ENCODE measurements at regions not wholly inside any gene's neighbourhood (a gene's known extent, or its start where the extent isn't known, plus 50 kb on each side); places are given as distances from the start of the nearest gene placed in this dataset.

GRCh38 chr10:44557596-44558191, 172.8 kb upstream of the CXCL12 start:
- no peaks in the 10 kb centered on the region for H3K9me3 ChIP-seq (ENCODE audit: low read length)
- no peaks in the 10 kb centered on the region for H3K27me3 ChIP-seq (ENCODE audit: insufficient read depth, low read length, poor library complexity, severe bottlenecking)
- Mint-ChIP-seq H3K27ac (no peak overlapping the region), H3K9me3 (peaks cover 0 to 8% (median 0%) of the 10 kb centered on the region in 5 donors), H3K36me3 (no peaks in the 10 kb centered on the region), H3K27me3 (peaks cover 0 to 2% of the 10 kb centered on the region in 2 donors), H3K4me3 (no peak overlapping the region), H3K4me1 (no peaks in the 10 kb centered on the region)
- no peak overlapping the region for H3K4me3 ChIP-seq (ENCODE audit: low read length)
- H3K36me3 ChIP-seq (ENCODE audit: insufficient read depth, low read length) = no peaks in the 10 kb centered on the region
- CTCF ChIA-PET = no interaction called here
- no peaks in the 10 kb centered on the region for H3K4me1 ChIP-seq (ENCODE audit: insufficient read depth, low read length)
- DNase-seq = no peak
- H3K27ac ChIP-seq (ENCODE audit: low read depth, low read length) = no peak overlapping the region
- POLR2A ChIA-PET = no interaction called here

GRCh38 chr10:44558521-44558920, 173.6 kb upstream of the CXCL12 start:
- Mint-ChIP-seq H3K27me3 (peaks cover 0 to 2% of the 10 kb centered on the region in 2 donors), H3K9me3 (peaks cover 0 to 5% (median 0%) of the 10 kb centered on the region in 5 donors), H3K27ac (no peak overlapping the region), H3K4me1 (no peaks in the 10 kb centered on the region), H3K4me3 (no peak overlapping the region), H3K36me3 (no peaks in the 10 kb centered on the region)
- H3K4me3 ChIP-seq (ENCODE audit: low read length) = no peak overlapping the region
- no peak overlapping the region for H3K27ac ChIP-seq (ENCODE audit: low read depth, low read length)
- H3K27me3 ChIP-seq (ENCODE audit: insufficient read depth, low read length, poor library complexity, severe bottlenecking) = no peaks in the 10 kb centered on the region
- ChIA-PET POLR2A (no interaction called here), CTCF (no interaction called here)
- no peaks in the 10 kb centered on the region for H3K9me3 ChIP-seq (ENCODE audit: low read length)
- no peaks in the 10 kb centered on the region for H3K36me3 ChIP-seq (ENCODE audit: insufficient read depth, low read length)
- H3K4me1 ChIP-seq (ENCODE audit: insufficient read depth, low read length) = no peaks in the 10 kb centered on the region
- no peak for DNase-seq

GRCh38 chr10:44564361-44564760, 179.5 kb upstream of the CXCL12 start:
- no peaks in the 10 kb centered on the region for H3K9me3 ChIP-seq (ENCODE audit: low read length)
- H3K36me3 Mint-ChIP-seq = no peaks in the 10 kb centered on the region
- no peak overlapping the region for H3K27ac Mint-ChIP-seq
- peaks cover 0 to 2% (median 0%) of the 10 kb centered on the region in 5 donors for H3K9me3 Mint-ChIP-seq
- no peaks in the 10 kb centered on the region for H3K36me3 ChIP-seq (ENCODE audit: insufficient read depth, low read length)
- no peak for DNase-seq
- no peaks in the 10 kb centered on the region for H3K4me1 ChIP-seq (ENCODE audit: insufficient read depth, low read length)
- ChIA-PET POLR2A (no interaction called here), CTCF (no interaction called here)
- H3K27me3 Mint-ChIP-seq = no peaks in the 10 kb centered on the region
- no peak overlapping the region for H3K4me3 Mint-ChIP-seq
- no peak overlapping the region for H3K4me3 ChIP-seq (ENCODE audit: low read length)
- H3K27ac ChIP-seq (ENCODE audit: low read depth, low read length) = no peak overlapping the region
- no peaks in the 10 kb centered on the region for H3K4me1 Mint-ChIP-seq
- H3K27me3 ChIP-seq (ENCODE audit: insufficient read depth, low read length, poor library complexity, severe bottlenecking) = no peaks in the 10 kb centered on the region

GRCh38 chr10:44564790-44565189, 179.9 kb upstream of the CXCL12 start:
- ChIA-PET POLR2A (no interaction called here), CTCF (no interaction called here)
- no peak overlapping the region for H3K27ac ChIP-seq (ENCODE audit: low read depth, low read length)
- H3K27me3 Mint-ChIP-seq = no peaks in the 10 kb centered on the region
- H3K36me3 ChIP-seq (ENCODE audit: insufficient read depth, low read length) = no peaks in the 10 kb centered on the region
- DNase-seq = no peak
- H3K27ac Mint-ChIP-seq = no peak overlapping the region
- no peaks in the 10 kb centered on the region for H3K4me1 Mint-ChIP-seq
- H3K27me3 ChIP-seq (ENCODE audit: insufficient read depth, low read length, poor library complexity, severe bottlenecking) = no peaks in the 10 kb centered on the region
- H3K4me1 ChIP-seq (ENCODE audit: insufficient read depth, low read length) = no peaks in the 10 kb centered on the region
- no peak overlapping the region for H3K4me3 Mint-ChIP-seq
- H3K9me3 ChIP-seq (ENCODE audit: low read length) = no peaks in the 10 kb centered on the region
- H3K9me3 Mint-ChIP-seq = peaks cover 0 to 2% (median 0%) of the 10 kb centered on the region in 5 donors
- H3K36me3 Mint-ChIP-seq = no peaks in the 10 kb centered on the region
- H3K4me3 ChIP-seq (ENCODE audit: low read length) = no peak overlapping the region

- Histone ChIP-seq H3K36me3 (ENCODE audit: insufficient read depth, low read length) (no peaks in the 10 kb centered on the region), H3K27ac (ENCODE audit: low read depth, low read length) (no peak overlapping the region), H3K4me1 (ENCODE audit: insufficient read depth, low read length) (no peaks in the 10 kb centered on the region), H3K4me3 (ENCODE audit: low read length) (no peak overlapping the region), H3K27me3 (ENCODE audit: insufficient read depth, low read length, poor library complexity, severe bottlenecking) (no peaks in the 10 kb centered on the region), H3K9me3 (ENCODE audit: low read length) (no peaks in the 10 kb centered on the region)
- no peak for DNase-seq
- H3K9me3 Mint-ChIP-seq = peaks cover 0 to 3% (median 0%) of the 10 kb centered on the region in 5 donors
- H3K4me1 Mint-ChIP-seq = no peaks in the 10 kb centered on the region
- H3K27ac Mint-ChIP-seq = no peak overlapping the region
- ChIA-PET CTCF (no interaction called here), POLR2A (no interaction called here)
- H3K4me3 Mint-ChIP-seq = no peak overlapping the region
- H3K36me3 Mint-ChIP-seq = no peaks in the 10 kb centered on the region
- H3K27me3 Mint-ChIP-seq = no peaks in the 10 kb centered on the region
Measured at GRCh38 chr10:44566786-44567185, 181.9 kb upstream of the CXCL12 start.

- ChIA-PET CTCF (no interaction called here), POLR2A (no interaction called here)
- DNase-seq = no peak
- Mint-ChIP-seq H3K9me3 (peaks cover 0 to 3% (median 0%) of the 10 kb centered on the region in 5 donors), H3K4me1 (no peaks in the 10 kb centered on the region), H3K27ac (no peak overlapping the region), H3K4me3 (no peak overlapping the region), H3K27me3 (no peaks in the 10 kb centered on the region), H3K36me3 (no peaks in the 10 kb centered on the region)
- no peaks in the 10 kb centered on the region for H3K9me3 ChIP-seq (ENCODE audit: low read length)
- no peaks in the 10 kb centered on the region for H3K36me3 ChIP-seq (ENCODE audit: insufficient read depth, low read length)
- no peaks in the 10 kb centered on the region for H3K4me1 ChIP-seq (ENCODE audit: insufficient read depth, low read length)
- no peak overlapping the region for H3K4me3 ChIP-seq (ENCODE audit: low read length)
- no peak overlapping the region for H3K27ac ChIP-seq (ENCODE audit: low read depth, low read length)
- no peaks in the 10 kb centered on the region for H3K27me3 ChIP-seq (ENCODE audit: insufficient read depth, low read length, poor library complexity, severe bottlenecking)
Measured at GRCh38 chr10:44567471-44567870, 182.6 kb upstream of the CXCL12 start.

- H3K36me3 ChIP-seq (ENCODE audit: insufficient read depth, low read length) = no peaks in the 10 kb centered on the region
- Mint-ChIP-seq H3K9me3 (peaks cover 0 to 3% (median 0%) of the 10 kb centered on the region in 5 donors), H3K27ac (peak overlapping the region in 1 of 8 donors; percentile 56), H3K4me1 (no peaks in the 10 kb centered on the region), H3K4me3 (no peak overlapping the region), H3K36me3 (no peaks in the 10 kb centered on the region), H3K27me3 (no peaks in the 10 kb centered on the region)
- ChIA-PET POLR2A (no interaction called here), CTCF (no interaction called here)
- no peak overlapping the region for H3K4me3 ChIP-seq (ENCODE audit: low read length)
- H3K4me1 ChIP-seq (ENCODE audit: insufficient read depth, low read length) = no peaks in the 10 kb centered on the region
- DNase-seq = no peak
- H3K27me3 ChIP-seq (ENCODE audit: insufficient read depth, low read length, poor library complexity, severe bottlenecking) = no peaks in the 10 kb centered on the region
- no peaks in the 10 kb centered on the region for H3K9me3 ChIP-seq (ENCODE audit: low read length)
- H3K27ac ChIP-seq (ENCODE audit: low read depth, low read length) = no peak overlapping the region
Measured at GRCh38 chr10:44569193-44570091, 184.5 kb upstream of the CXCL12 start.

GRCh38 chr10:44571701-44572100, 186.8 kb upstream of the CXCL12 start:
- Mint-ChIP-seq H3K4me3 (no peak overlapping the region), H3K4me1 (peaks cover 0 to 5% (median 0%) of the 10 kb centered on the region in 3 donors), H3K27ac (no peak overlapping the region), H3K9me3 (peaks cover 0 to 3% (median 0%) of the 10 kb centered on the region in 5 donors), H3K36me3 (no peaks in the 10 kb centered on the region), H3K27me3 (peaks cover 0 to 1% of the 10 kb centered on the region in 2 donors)
- Histone ChIP-seq H3K27ac (ENCODE audit: low read depth, low read length) (no peak overlapping the region), H3K27me3 (ENCODE audit: insufficient read depth, low read length, poor library complexity, severe bottlenecking) (no peaks in the 10 kb centered on the region), H3K4me3 (ENCODE audit: low read length) (no peak overlapping the region), H3K9me3 (ENCODE audit: low read length) (no peaks in the 10 kb centered on the region), H3K4me1 (ENCODE audit: insufficient read depth, low read length) (no peaks in the 10 kb centered on the region), H3K36me3 (ENCODE audit: insufficient read depth, low read length) (no peaks in the 10 kb centered on the region)
- ChIA-PET CTCF (no interaction called here), POLR2A (no interaction called here)
- DNase-seq = no peak

All from CD8-positive, alpha-beta memory T cell (primary cell).